ENCODE measurements at regions not wholly inside any gene's neighbourhood (a gene's known extent, or its start where the extent isn't known, plus 50 kb on each side); places are given as distances from the start of the nearest gene placed in this dataset.

DNA sequence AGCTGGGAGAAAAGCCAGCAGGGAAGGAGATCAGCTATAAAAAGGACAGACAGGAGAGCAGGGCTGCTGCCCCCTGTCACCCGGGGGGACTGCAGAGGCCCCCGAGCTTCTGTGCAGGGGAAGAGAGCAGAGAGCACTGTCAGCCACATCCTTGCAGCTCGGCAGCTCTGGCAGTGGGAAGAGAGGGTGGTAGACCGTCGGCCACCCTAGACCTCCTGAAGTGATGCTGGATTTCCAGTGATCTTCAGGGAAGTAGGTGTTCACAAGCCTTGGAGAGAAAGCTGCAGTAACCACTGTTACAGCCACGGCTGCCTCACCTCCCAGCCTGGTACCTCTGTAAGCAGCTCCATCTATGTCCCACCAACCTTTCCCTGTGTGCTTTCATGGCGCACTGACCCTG is 134.9 kb downstream of the TFCP2L1 start:
- no peak overlapping the region for H3K27ac ChIP-seq
- intact Hi-C loops (cut with DNase I; ENCODE audit: low total_unique reads) = no loop called here
- WGBS, 2 donors (ENCODE audit: low coverage in 1 of 2) = 80% methylated on average over 7 of the region's 7 CpGs; no CpG with 5 or more reads in 1 of the 2 donors
- no peaks in the 10 kb centered on the region for H3K27me3 ChIP-seq
- DNase-seq = no peak
- no peaks in the 10 kb centered on the region for H3K9me3 ChIP-seq
- no peak overlapping the region for H3K4me3 ChIP-seq
- TF ChIP-seq POLR2AphosphoS5 (IDR thresholded peaks at IDR 0.05) = no peak
- TF ChIP-seq POLR2A (IDR thresholded peaks at IDR 0.05) = no peak
- TF ChIP-seq, protein P1, sequence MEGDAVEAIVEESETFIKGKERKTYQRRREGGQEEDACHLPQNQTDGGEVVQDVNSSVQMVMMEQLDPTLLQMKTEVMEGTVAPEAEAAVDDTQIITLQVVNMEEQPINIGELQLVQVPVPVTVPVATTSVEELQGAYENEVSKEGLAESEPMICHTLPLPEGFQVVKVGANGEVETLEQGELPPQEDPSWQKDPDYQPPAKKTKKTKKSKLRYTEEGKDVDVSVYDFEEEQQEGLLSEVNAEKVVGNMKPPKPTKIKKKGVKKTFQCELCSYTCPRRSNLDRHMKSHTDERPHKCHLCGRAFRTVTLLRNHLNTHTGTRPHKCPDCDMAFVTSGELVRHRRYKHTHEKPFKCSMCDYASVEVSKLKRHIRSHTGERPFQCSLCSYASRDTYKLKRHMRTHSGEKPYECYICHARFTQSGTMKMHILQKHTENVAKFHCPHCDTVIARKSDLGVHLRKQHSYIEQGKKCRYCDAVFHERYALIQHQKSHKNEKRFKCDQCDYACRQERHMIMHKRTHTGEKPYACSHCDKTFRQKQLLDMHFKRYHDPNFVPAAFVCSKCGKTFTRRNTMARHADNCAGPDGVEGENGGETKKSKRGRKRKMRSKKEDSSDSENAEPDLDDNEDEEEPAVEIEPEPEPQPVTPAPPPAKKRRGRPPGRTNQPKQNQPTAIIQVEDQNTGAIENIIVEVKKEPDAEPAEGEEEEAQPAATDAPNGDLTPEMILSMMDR (IDR thresholded peaks at IDR 0.05) = no peak
- TF ChIP-seq EP300 (IDR thresholded peaks at IDR 0.05; ENCODE audit: low read depth) = no peak
- H3K4me1 ChIP-seq = peaks cover 4 to 20% (median 16%) of the 10 kb centered on the region in 4 donors
- no peaks in the 10 kb centered on the region for H3K36me3 ChIP-seq
- in situ Hi-C loops (cut with MboI; ENCODE audit: low pct_ligation_motif_present in 1 of 4, low pct_unique_long_range_greater_than_20kb in 1 of 4, low sequenced_read_pairs in 3 of 4) = no loop called here

- H3K9me3 ChIP-seq = no peaks in the 10 kb centered on the region
- in situ Hi-C loops (cut with MboI; ENCODE audit: low pct_ligation_motif_present in 1 of 4, low pct_unique_long_range_greater_than_20kb in 1 of 4, low sequenced_read_pairs in 3 of 4) = no loop called here
- peak overlapping the region in 1 of 4 donors; percentile 84 for H3K27ac ChIP-seq
- DNase-seq = no peak
- H3K36me3 ChIP-seq = no peaks in the 10 kb centered on the region
- H3K4me3 ChIP-seq = no peak overlapping the region
- 70 to 74% methylated on average over 4 of the region's 4 CpGs for WGBS, 2 donors (ENCODE audit: low coverage in 1 of 2)
- TF ChIP-seq, protein P1 (IDR thresholded peaks at IDR 0.05) = no peak
- TF ChIP-seq EP300 (IDR thresholded peaks at IDR 0.05; ENCODE audit: low read depth) = no peak
- intact Hi-C loops (cut with DNase I; ENCODE audit: low total_unique reads) = no loop called here
- H3K27me3 ChIP-seq = no peaks in the 10 kb centered on the region
- H3K4me1 ChIP-seq = peaks cover 4 to 23% (median 18%) of the 10 kb centered on the region in 4 donors
Observed at GRCh38 chr2:121150713-121151112, 134.3 kb downstream of the TFCP2L1 start.

GRCh38 chr2:121151311-121152109 is 133.5 kb downstream of the TFCP2L1 start:
- 41 to 56% methylated on average over 10 to 14 of the region's 14 CpGs for WGBS, 2 donors (ENCODE audit: low coverage in 1 of 2)
- Histone ChIP-seq H3K4me1 (peaks cover 4 to 23% (median 18%) of the 10 kb centered on the region in 4 donors), H3K36me3 (no peaks in the 10 kb centered on the region), H3K27ac (peak overlapping the region; percentile 78 to 84 (median 80)), H3K9me3 (no peaks in the 10 kb centered on the region), H3K4me3 (no peak overlapping the region), H3K27me3 (no peaks in the 10 kb centered on the region)
- peak; percentile 88 for DNase-seq
- no peak for TF ChIP-seq POLR2A (IDR thresholded peaks at IDR 0.05)
- peak in 1 of 3 donors; percentile 33 for TF ChIP-seq POLR2AphosphoS5 (IDR thresholded peaks at IDR 0.05)
- no peak for TF ChIP-seq EP300 (IDR thresholded peaks at IDR 0.05; ENCODE audit: low read depth)
- TF ChIP-seq, protein P1 (IDR thresholded peaks at IDR 0.05) = no peak
- intact Hi-C loops (cut with DNase I; ENCODE audit: low total_unique reads) = no loop called here
- in situ Hi-C loops (cut with MboI; ENCODE audit: low pct_ligation_motif_present in 1 of 4, low pct_unique_long_range_greater_than_20kb in 1 of 4, low sequenced_read_pairs in 3 of 4) = no loop called here

DNA sequence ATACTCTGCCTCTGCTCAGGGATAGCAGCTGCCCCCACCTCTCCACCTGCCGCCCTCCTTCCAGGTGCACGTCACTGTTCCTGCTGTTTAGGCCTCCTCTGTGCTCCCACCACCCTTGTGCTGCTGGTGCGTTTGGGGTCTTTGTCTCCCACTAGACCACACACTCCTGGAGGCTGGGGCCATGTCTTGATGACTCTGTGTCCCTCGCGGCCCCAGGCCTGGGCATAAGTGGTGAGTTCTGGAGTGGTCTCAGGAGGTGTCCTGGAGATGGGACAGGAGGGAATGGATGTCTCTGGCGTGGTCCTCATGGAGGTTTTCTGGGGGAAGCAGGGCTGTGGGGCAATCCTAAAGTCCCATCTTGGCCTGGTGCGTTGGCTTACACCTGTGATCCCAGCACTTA is 132.1 kb downstream of the TFCP2L1 start:
- Histone ChIP-seq H3K27ac (peak overlapping the region in 1 of 4 donors; percentile 84), H3K27me3 (no peaks in the 10 kb centered on the region), H3K4me1 (peaks cover 4 to 23% (median 18%) of the 10 kb centered on the region in 4 donors), H3K36me3 (no peaks in the 10 kb centered on the region), H3K9me3 (peaks cover 11% of the 10 kb centered on the region in 2 donors), H3K4me3 (no peak overlapping the region)
- in situ Hi-C loops (cut with MboI; ENCODE audit: low pct_ligation_motif_present in 1 of 4, low pct_unique_long_range_greater_than_20kb in 1 of 4, low sequenced_read_pairs in 3 of 4) = no loop called here
- TF ChIP-seq, protein P1 (IDR thresholded peaks at IDR 0.05) = no peak
- TF ChIP-seq EP300 (IDR thresholded peaks at IDR 0.05; ENCODE audit: low read depth) (no peak), POLR2AphosphoS5 (IDR thresholded peaks at IDR 0.05) (no peak), POLR2A (IDR thresholded peaks at IDR 0.05) (no peak)
- WGBS, 2 donors (ENCODE audit: low coverage in 1 of 2) = 92 to 100% methylated on average over 2 to 7 of the region's 7 CpGs
- intact Hi-C loops (cut with DNase I; ENCODE audit: low total_unique reads) = no loop called here
- DNase-seq = no peak
